Tibial nerve (tissue), 4 donors: ENCODE measurements at regions not wholly inside any gene's neighbourhood (a gene's known extent, or its start where the extent isn't known, plus 50 kb on each side); places are given as distances from the start of the nearest gene placed in this dataset.

Experiments used
- EP300 ChIP-seq, 2 donors: sonication (generic); formaldehyde crosslinking; IDR thresholded peaks; one replicate each; pipeline ENCODE4 v1.6.1; 2017; ENCODE audit warnings: antibody characterized with exemption in 2 of 2, mild to moderate bottlenecking in 1 of 2
- POLR2A ChIP-seq, 2 donors: fragments of 450-650 bp; IDR thresholded peaks; one replicate each; pipeline ENCODE4 v1.6.1; 2017; ENCODE audit warnings: antibody characterized with exemption in 2 of 2, mild to moderate bottlenecking in 2 of 2, moderate library complexity in 2 of 2
- TF ChIP-seq, protein P1 (sequence below), 5 experiments: fragments of 200-600 bp in 3 of 5; fragments of 450-650 bp in 2 of 5; sonication (generic) in 3 of 5; IDR thresholded peaks; one replicate each; pipeline ENCODE4 v1.5.1; 2016 to 2019; ENCODE audit warnings: antibody characterized with exemption in 5 of 5, mild to moderate bottlenecking in 3 of 5, moderate library complexity in 2 of 5

DNA sequence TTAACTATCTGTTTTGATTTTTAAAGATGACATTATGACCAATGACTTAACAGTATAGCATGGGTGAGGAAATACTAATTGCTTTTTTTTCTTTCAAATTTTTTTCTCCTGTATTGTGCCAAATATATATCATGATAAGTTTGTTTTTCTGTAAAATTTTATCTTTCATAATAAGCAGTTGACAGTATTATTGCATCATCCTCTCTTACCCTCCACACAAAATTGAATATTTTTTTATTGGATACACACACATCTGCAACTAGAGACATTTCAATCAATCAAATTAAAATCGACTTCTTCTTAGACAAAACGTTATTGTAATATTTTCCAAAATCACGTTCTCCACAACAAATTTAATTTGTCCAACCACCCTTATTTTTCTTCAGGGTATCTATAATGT, 330.4 kb upstream of the BRINP3 start:
- TF ChIP-seq, protein P1, sequence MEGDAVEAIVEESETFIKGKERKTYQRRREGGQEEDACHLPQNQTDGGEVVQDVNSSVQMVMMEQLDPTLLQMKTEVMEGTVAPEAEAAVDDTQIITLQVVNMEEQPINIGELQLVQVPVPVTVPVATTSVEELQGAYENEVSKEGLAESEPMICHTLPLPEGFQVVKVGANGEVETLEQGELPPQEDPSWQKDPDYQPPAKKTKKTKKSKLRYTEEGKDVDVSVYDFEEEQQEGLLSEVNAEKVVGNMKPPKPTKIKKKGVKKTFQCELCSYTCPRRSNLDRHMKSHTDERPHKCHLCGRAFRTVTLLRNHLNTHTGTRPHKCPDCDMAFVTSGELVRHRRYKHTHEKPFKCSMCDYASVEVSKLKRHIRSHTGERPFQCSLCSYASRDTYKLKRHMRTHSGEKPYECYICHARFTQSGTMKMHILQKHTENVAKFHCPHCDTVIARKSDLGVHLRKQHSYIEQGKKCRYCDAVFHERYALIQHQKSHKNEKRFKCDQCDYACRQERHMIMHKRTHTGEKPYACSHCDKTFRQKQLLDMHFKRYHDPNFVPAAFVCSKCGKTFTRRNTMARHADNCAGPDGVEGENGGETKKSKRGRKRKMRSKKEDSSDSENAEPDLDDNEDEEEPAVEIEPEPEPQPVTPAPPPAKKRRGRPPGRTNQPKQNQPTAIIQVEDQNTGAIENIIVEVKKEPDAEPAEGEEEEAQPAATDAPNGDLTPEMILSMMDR (IDR thresholded peaks at IDR 0.05), result no peak
- TF ChIP-seq POLR2A (IDR thresholded peaks at IDR 0.05) (no peak), EP300 (IDR thresholded peaks at IDR 0.05) (no peak)
